GM20000 (cell line): ENCODE measurements at regions not wholly inside any gene's neighbourhood (a gene's known extent, or its start where the extent isn't known, plus 50 kb on each side); places are given as distances from the start of the nearest gene placed in this dataset.

Experiments
- DNase-seq: peaks from one replicate; pipeline ENCODE4 v3.0.0; 2012; ENCODE audit warnings: low spot score
- TF ChIP-seq, protein P1 (sequence below): IDR thresholded peaks from 2 replicates; pipeline ENCODE4 v1.5.1; 2012; ENCODE audit warnings: mild to moderate bottlenecking, control low read depth; ENCODE audit errors: extremely low read depth, missing control alignments

DNA sequence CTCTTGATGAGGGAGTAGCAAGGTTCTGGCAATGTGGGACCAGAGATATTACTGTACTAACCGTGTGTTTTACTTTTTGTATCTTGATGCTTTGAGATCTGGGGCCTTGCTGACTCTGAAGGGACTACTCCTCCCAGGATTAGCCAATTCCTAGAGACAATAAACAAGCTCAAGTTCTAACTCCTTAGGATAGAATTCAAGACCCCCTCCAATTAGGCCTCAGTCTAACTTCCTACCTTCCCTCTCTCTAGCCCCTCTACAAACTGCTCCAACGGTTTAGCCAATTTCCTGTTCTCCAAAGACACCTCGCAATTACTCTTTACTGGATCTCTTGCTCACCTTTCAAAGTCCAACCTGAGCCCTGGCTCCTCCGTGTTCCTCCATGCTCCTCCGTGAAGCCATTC lies 158.7 kb upstream of the JARID2 start:
- TF ChIP-seq, protein P1, sequence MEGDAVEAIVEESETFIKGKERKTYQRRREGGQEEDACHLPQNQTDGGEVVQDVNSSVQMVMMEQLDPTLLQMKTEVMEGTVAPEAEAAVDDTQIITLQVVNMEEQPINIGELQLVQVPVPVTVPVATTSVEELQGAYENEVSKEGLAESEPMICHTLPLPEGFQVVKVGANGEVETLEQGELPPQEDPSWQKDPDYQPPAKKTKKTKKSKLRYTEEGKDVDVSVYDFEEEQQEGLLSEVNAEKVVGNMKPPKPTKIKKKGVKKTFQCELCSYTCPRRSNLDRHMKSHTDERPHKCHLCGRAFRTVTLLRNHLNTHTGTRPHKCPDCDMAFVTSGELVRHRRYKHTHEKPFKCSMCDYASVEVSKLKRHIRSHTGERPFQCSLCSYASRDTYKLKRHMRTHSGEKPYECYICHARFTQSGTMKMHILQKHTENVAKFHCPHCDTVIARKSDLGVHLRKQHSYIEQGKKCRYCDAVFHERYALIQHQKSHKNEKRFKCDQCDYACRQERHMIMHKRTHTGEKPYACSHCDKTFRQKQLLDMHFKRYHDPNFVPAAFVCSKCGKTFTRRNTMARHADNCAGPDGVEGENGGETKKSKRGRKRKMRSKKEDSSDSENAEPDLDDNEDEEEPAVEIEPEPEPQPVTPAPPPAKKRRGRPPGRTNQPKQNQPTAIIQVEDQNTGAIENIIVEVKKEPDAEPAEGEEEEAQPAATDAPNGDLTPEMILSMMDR: no peak
- no peak for DNase-seq

DNA sequence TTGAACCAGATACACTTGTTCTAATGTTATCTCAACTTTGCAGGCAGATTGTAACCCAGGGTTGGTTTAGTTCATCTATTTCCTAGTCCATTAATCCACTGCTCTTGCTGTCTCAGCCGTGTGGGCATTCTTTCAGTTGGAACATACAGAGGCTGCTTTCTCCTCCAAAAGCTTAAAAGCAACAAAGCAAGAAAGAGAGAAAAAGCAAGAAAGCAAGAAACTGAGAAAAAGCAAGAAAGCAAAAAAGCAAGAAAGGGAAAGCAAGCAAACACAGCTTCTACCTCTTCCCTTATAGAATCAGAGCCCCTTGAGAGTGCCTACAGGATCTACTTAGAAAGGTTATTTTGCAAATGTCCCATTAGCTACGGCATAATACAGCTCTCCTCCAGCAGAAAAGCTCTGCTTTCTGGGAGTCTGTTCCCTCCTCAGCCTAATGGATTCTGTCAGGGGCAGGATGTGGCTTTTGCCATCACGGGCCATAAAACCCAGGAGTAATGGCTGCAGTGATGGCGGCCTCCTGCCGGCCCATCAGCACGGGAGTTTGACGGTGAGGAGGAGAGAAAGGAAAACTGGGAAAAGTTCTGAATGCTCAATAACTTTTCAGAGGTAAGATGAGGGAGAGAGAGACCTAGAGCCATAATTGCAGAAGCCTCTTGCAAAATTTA lies 156.8 kb upstream of the JARID2 start:
- TF ChIP-seq, protein P1: no peak
- no peak for DNase-seq

DNA sequence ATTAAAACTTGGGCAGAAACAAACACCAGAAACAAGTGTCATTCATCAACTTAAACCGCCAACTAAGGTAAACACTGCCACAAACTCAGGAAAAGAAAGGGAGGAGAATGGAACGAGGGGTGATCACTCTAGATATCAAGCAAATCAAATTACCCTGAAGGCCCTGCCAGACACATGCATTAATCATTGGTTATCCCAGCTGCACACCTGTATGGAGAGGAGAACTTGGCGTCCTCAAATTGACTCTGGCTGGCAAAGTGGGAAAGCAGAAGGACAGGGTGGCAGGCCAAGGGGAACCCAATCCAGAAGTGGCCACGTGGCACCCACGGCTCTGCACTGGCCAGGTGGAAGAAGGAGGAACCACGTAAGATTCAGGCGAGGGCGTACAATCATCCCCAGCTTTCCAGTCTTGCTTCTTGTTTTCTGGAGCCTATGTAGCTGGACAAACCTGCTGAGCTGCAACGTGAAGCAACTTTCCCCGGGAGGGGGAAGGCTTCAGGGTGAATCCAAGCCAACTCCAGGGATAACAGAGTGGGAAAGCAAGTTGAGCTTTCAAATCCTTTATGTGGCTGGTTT lies 156.2 kb upstream of the JARID2 start:
- TF ChIP-seq, protein P1: no peak
- DNase-seq: no peak

DNA sequence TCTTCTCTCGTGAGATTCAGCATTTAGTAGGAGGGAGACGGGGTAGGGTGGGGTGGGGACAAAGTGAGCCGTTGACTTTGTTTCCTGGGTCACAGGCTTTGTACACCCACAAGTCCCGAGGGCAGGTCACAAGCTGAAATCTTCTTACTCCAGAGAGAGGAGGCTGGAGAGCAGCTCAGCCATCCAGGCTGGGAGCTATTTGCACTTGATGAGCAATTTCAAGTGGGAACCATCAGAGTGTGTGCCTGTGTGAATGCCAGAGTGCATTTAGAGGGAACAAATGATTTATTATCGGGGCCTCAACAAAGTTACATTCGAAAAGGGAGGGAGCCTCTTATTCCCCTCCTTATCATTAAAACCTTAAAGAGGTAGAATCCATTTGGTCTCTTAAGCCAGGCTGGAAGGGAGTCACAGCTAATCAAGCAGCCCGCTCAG lies 155.7 kb upstream of the JARID2 start:
- TF ChIP-seq, protein P1: no peak
- DNase-seq: no peak

DNA sequence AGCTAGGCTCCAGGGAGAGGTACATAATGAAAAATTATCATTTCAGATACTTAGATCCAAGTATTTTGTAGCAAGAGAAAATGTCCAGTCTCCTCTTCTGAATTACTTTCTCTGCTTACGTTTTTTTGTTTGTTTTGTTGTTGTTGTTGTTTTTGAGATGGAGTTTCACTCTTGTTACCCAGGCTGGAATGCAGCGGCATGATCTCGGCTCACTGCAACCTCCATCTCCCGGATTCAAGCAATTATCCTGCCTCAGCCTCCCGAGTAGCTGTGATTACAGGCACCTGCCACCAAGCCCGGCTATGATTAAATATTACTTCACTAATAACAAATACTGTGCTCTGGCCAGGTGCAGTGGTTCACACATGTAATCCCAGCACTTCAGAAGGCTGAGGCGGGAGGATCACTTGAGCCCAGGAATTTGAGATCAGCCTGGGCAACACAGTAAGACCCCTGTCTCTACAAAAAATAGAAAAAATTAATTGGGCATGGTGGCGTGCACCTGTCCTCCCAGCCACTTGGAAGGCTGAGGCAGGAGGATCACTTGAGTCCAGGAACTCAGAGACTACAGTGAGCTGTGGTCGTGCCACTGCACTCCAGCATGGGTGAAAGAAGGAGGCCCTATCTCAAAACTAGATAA lies 155.0 kb upstream of the JARID2 start:
- TF ChIP-seq, protein P1: no peak
- DNase-seq: no peak

DNA sequence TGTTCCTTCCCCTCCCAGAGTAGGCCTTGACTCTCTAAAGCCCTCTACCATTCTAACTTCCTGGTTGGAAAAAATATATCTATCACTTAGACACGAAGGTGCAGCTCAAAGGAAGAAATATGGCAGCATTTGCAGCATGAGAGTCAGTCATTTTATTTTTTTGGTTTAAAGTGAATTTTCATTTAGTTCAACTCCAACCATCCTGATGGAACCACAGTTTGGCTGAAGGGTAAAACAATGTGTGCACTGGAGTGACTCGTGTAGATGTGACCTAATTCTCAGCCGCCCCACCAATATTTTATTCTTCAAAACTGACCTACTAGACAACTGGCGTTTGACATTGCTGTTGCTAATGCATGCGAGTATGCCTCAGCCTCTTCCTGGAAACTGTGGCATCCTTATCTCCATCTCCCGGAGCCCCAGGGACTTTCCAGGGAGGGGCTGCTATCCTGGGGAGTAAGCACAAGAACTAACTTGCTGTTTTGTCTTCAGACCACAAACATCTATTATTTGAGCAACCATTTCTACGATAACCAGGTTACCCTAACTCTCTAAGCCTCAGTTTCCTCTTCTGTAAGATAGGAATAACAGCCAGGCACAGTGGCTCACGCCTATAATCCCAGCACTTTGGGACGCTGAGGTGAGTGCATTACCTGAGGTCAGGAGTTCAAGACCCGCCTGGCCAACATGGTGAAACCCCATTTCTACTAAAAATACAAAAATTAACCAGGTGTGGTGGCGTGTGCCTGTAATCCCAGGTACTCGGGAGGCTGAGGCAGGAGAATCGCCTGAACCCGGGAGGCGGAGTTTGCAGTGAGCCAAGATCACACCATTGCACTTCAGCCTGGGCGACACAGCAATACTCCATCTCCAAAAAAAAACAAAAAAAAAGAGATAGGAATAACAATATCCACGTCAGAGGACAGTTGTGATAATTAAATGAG lies 148.7 kb upstream of the JARID2 start:
- TF ChIP-seq, protein P1: no peak
- no peak for DNase-seq
